H1 (cell line): ENCODE measurements at regions not wholly inside any gene's neighbourhood (a gene's known extent, or its start where the extent isn't known, plus 50 kb on each side); places are given as distances from the start of the nearest gene placed in this dataset.

Experiments used
- ATF3 ChIP-seq: IDR thresholded peaks from 2 replicates; pipeline ENCODE4 v1.6.1; 2011; ENCODE audit warnings: low read depth, mild to moderate bottlenecking, low read length; ENCODE audit not compliant: insufficient read depth
- CBX5 ChIP-seq: fragments of 300-800, 300-1000 bp; sonication (generic); IDR thresholded peaks from 2 replicates; pipeline ENCODE4 v1.7.1; 2016; ENCODE audit warnings: antibody characterized with exemption, low read length, low read depth
- CREB1 ChIP-seq: IDR thresholded peaks from 2 replicates; pipeline ENCODE4 v1.6.1; 2012; ENCODE audit warnings: inconsistent platforms
- CTCF ChIP-seq, 3 experiments: IDR thresholded peaks; 1 replicate in 2 of 3; 2 replicates in 1 of 3; pipeline versions ENCODE4 v1.5.1 to v1.6.1; 2011; ENCODE audit warnings: low read length in 3 of 3, mild to moderate bottlenecking in 3 of 3, inconsistent platforms in 2 of 3, low read depth in 1 of 3, moderate library complexity in 1 of 3; ENCODE audit not compliant: insufficient read depth in 1 of 3; ENCODE audit errors: control extremely low read depth in 1 of 3
- EZH2 ChIP-seq: fragments of 200-600 bp; sonication (generic); IDR thresholded peaks from 2 replicates; pipeline ENCODE4 v1.7.1; 2012; ENCODE audit warnings: low read depth, mild to moderate bottlenecking, moderate library complexity, low read length, inconsistent platforms; ENCODE audit not compliant: severe bottlenecking
- POLR2A ChIP-seq, 2 experiments: IDR thresholded peaks; 1 replicate in 1 of 2; 2 replicates in 1 of 2; pipeline ENCODE4 v1.6.1; 2011; ENCODE audit warnings: low read depth in 2 of 2, low read length in 2 of 2, mild to moderate bottlenecking in 2 of 2; ENCODE audit errors: control extremely low read depth in 1 of 2
- SP1 ChIP-seq: IDR thresholded peaks from 2 replicates; pipeline ENCODE4 v1.6.1; 2011; ENCODE audit warnings: low read depth, low read length
- USF2 ChIP-seq: IDR thresholded peaks from 2 replicates; pipeline ENCODE4 v1.6.1; 2011; ENCODE audit warnings: low read length, improper control_type of control experiment

GRCh38 chr12:89901319-89901718 is 192.7 kb upstream of the ATP2B1 start:
- TF ChIP-seq EZH2 = no peak
- TF ChIP-seq CTCF (IDR thresholded peaks at IDR 0.05; ENCODE audit: control extremely low read depth in 1 of 3, insufficient read depth in 1 of 3, low read depth in 1 of 3, low read length in 3 of 3) = no peak
- TF ChIP-seq SP1 = no peak
- TF ChIP-seq CREB1 = no peak
- TF ChIP-seq POLR2A (IDR thresholded peaks at IDR 0.05; ENCODE audit: control extremely low read depth in 1 of 2, low read depth in 2 of 2, low read length in 2 of 2) = no peak
- TF ChIP-seq ATF3 = no peak
- no peak for TF ChIP-seq USF2
- no peak for TF ChIP-seq CBX5
